HEK293T (cell line): ENCODE measurements at regions not wholly inside any gene's neighbourhood (a gene's known extent, or its start where the extent isn't known, plus 50 kb on each side); places are given as distances from the start of the nearest gene placed in this dataset.

Experiments used
- BHLHE40 ChIP-seq: fragments of 450-650 bp; IDR thresholded peaks from 2 replicates; pipeline ENCODE4 v1.6.1; 2016; ENCODE audit warnings: mild to moderate bottlenecking, moderate library complexity, borderline replicate concordance
- ELF4 ChIP-seq: fragments of 450-650 bp; IDR thresholded peaks from 2 replicates; pipeline ENCODE4 v1.6.1; 2017; ENCODE audit warnings: antibody characterized with exemption
- FOXA1 ChIP-seq: fragments of 450-650 bp; IDR thresholded peaks from 2 replicates; pipeline ENCODE4 v1.6.1; 2016; ENCODE audit warnings: mild to moderate bottlenecking
- HDGF ChIP-seq: fragments of 450-650 bp; IDR thresholded peaks from 2 replicates; pipeline ENCODE4 v1.6.1; 2017; ENCODE audit warnings: antibody characterized with exemption, borderline replicate concordance
- LEF1 ChIP-seq: fragments of 450-650 bp; IDR thresholded peaks from 2 replicates; pipeline ENCODE4 v1.6.1; 2017; ENCODE audit warnings: mild to moderate bottlenecking, borderline replicate concordance
- NFRKB ChIP-seq: fragments of 450-650 bp; IDR thresholded peaks from 2 replicates; pipeline ENCODE4 v1.6.1; 2016; ENCODE audit warnings: mild to moderate bottlenecking, moderate library complexity
- SP1 ChIP-seq: fragments of 450-650 bp; IDR thresholded peaks from 2 replicates; pipeline ENCODE4 v1.6.1; 2017
- TARDBP ChIP-seq: fragments of 450-650 bp; IDR thresholded peaks from 2 replicates; pipeline ENCODE4 v1.6.1; 2016
- ZNF384 ChIP-seq: fragments of 450-650 bp; IDR thresholded peaks from 2 replicates; pipeline ENCODE4 v1.6.1; 2016
- TF ChIP-seq, protein P1 (sequence below): fragments of 450-650 bp; IDR thresholded peaks from 2 replicates; pipeline ENCODE4 v1.6.1; 2016

- TF ChIP-seq SP1 (no peak), HDGF (no peak), BHLHE40 (no peak), TARDBP (no peak), FOXA1 (no peak), LEF1 (no peak), NFRKB (no peak), ZNF384 (no peak), ELF4 (no peak)
- TF ChIP-seq, protein P1, sequence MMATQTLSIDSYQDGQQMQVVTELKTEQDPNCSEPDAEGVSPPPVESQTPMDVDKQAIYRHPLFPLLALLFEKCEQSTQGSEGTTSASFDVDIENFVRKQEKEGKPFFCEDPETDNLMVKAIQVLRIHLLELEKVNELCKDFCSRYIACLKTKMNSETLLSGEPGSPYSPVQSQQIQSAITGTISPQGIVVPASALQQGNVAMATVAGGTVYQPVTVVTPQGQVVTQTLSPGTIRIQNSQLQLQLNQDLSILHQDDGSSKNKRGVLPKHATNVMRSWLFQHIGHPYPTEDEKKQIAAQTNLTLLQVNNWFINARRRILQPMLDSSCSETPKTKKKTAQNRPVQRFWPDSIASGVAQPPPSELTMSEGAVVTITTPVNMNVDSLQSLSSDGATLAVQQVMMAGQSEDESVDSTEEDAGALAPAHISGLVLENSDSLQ, result no peak
These were observed 534.1 kb downstream of the KCNT2 start for GRCh38 chr1:196074182-196074581.
